SW 1271 (cell line): ENCODE measurements at regions not wholly inside any gene's neighbourhood (a gene's known extent, or its start where the extent isn't known, plus 50 kb on each side); places are given as distances from the start of the nearest gene placed in this dataset.

Experiments
- DNase-seq, 2 experiments: peaks; one replicate each; lab custom pipeline; 2025; lab: John Stamatoyannopoulos, UW

DNA sequence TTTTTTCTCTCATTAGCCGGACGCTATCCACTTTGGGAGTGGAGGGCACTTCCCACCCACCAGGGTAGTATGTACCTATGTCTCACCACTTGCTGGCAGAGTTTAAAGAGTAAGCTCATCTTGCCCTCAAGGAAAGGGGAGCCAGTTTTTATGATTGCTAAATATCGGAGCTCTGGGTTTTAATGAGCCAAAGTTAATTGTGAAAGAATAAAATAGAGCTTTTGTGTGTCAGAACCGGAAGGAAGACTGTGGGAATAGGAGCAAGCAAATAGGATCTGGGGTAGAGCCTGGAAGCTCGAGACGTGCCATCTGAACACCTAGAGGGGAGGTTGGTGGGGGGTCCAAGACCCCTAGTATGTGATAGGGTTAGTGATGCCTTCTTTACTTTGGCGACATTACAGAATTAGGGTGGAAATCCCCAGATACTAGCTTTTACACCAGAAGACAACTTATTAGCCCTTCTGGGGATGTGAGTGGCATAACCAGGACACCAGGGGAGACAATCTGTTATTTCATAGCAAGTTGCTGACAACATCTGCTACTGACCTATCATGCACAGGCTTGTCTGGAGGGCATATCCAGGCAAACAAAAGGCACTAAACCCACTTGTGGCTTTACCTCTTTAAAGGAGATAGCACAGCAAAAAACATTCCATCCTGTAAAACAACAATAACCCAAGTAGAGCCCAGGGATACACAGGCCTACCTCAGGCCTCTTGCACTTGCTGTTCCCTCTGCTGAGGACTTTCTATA lies 333.8 kb downstream of the ZNF621 start:
- no peak for DNase-seq

- DNase-seq = no peak
Measured at GRCh38 chr3:40862946-40863345, 336.4 kb upstream of the CTNNB1 start.

DNA sequence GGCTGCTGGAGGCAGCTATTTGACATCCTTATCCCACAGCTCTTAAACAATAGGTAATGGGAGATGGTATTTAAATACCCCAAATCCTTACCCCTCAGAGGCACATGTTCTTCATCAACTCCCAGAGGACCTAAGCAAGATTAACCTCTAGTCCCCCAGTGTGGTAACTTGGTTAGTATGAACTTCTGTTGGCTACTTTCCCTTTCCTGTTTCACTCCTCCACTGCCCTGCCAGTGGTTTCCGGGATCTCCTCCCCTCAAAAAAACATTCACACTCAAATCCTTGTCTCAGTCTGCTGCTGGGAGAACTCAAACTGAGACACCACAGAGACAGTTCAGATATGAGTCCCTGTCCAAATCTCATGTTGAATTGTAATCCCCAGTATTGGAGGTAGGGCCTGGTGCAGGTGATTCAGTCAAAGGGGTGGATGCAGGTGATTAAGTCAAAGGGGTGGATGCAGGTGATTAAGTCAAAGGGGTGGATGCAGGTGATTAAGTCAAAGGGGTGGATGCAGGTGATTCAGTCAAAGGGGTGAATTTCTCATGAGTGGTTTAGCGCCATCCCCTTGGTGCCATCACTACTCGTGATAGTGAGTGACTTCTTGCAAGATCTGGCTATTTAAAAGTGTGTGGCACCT lies 335.0 kb upstream of the CTNNB1 start:
- no peak for DNase-seq

DNA sequence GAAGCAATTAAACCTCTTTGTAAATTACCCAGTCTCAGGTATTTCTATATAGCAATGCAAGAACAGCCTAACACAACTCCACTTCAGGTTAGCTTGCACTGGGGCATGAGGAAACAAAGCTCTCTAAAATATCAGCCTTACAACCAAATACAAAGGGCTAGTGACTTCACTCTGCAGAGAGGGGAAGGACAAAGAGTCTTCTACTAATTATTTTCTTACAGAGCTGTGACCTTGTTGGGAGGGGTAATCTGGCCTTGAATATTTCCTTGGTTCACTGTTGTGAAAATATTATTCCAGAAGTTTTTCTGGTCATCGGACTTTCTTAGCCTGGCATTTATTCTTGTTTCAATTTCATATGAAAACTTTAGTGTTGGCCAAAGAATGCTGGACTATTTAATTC lies 334.4 kb upstream of the CTNNB1 start:
- DNase-seq = no peak

- DNase-seq = no peak
Measured at GRCh38 chr3:40867797-40868196, 331.5 kb upstream of the CTNNB1 start.

DNA sequence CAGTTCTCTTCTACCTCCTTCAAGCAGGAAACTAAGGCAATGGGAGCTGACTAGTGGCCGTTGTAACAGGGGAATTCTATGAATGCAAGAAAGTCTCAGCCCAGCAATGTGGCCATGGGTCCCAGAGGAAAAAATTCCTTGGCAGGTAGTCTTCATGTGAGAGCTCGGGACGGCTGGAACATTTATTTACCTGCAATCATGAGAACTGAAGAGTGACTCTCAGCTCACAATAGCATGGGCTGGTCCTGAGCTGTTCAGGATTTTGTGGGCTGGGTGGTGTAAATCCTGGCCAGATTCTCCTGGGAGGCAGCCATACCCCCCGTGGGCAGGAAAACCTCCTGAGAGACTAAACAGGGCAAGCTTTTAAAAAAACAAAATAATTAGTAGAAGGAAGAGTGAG lies 330.3 kb upstream of the CTNNB1 start:
- no peak for DNase-seq

DNA sequence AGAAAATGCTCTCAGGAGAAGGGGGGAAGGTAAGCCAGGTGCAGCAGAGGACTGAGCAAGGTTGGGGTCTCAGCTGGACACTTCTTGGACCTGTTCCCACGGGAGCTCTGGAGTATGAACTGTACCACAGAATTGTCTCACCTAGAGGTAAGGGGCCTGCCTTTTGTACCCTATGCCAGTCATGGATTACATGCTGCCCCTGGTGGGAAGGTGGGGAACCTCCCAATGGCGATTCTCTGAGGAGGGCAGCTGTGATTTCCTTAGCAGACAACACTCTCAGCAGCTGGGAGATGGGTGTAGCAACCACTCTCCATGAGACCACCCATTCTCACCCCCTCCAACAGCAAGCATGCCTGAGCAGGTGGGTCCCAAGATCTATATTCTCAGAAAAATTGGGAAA lies 329.4 kb upstream of the CTNNB1 start:
- no peak for DNase-seq

DNA sequence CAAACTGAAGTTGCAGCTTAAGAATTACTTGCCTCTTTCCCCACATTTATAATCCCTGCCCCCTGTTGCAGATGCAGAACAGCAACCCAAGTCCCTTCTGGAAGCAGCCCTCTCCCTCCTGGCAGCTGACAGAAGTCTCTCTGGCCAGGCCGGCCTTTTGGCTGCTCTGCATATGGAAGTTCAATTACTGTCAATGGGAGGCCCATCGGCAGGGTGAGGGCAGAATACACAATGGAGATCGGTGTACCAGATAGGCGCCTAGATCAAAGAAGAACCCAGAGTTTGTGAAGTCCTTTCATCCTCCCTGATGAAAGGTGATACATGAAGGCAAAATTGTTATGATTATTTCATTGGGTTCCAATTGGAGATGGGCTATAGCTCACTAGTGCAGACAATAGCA lies 327.9 kb upstream of the CTNNB1 start:
- no peak for DNase-seq

GRCh38 chr3:40872258-40872920 lies 326.9 kb upstream of the CTNNB1 start:
- no peak for DNase-seq

- DNase-seq = no peak
Measured at GRCh38 chr3:40873476-40873875, 325.8 kb upstream of the CTNNB1 start.

DNA sequence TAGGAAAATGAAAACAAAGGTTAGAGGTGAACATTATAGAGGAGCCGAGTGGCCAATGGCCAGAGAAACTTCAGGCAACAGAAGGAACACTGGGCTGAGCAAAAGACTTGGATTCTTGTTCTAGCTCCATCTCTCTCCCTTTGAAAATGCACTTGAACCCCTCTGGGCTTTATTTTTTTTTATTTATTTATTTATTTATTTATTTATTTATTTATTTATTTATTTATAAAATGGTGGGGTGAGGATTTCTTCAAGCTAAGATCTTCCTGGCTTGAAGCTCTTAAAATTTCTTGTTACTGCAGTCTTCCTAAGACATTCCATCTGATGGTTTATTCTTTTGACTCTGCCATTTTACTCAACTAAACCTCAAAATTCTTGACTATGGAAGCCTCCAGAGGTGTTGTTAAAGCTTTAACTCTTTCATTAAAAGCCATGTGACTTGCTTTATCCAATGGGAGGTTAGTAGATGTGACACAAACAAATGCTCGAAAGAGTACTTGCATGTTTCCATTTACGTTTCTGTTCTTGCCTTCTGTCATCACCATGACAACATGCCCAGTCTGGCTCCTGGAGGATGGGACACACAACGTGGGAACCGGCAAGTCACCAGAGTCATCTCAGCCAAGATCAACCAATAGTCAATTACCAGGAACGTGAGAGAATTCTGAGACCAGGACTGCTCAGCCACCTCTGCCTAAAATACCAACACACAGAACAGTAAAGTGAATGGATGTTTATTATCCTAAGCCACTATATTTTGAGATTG lies 325.2 kb upstream of the CTNNB1 start:
- no peak for DNase-seq

- DNase-seq = no peak
Measured at GRCh38 chr3:40875581-40875980, 323.7 kb upstream of the CTNNB1 start.

DNA sequence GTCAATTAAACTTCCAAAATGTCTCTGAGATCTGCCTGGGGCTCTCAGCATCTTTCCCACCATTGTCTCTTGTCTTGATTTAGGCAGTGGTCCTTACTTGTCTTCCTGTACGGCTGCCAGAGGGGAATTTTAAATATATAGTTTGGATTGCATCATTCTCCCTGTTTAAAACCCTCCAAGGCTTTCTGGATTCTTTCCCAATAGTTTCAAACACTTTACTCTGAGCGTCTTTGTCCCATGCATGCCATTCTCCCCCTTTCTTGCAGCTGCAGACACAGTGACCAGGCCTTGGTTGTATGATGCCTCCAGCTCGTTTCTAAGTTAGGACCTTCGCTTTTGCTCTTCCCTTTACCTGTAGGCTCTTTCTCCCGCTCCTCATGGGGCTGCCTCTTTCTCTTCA lies 323.3 kb upstream of the CTNNB1 start:
- no peak for DNase-seq

- DNase-seq = no peak
Measured at GRCh38 chr3:40876496-40876895, 322.8 kb upstream of the CTNNB1 start.

DNA sequence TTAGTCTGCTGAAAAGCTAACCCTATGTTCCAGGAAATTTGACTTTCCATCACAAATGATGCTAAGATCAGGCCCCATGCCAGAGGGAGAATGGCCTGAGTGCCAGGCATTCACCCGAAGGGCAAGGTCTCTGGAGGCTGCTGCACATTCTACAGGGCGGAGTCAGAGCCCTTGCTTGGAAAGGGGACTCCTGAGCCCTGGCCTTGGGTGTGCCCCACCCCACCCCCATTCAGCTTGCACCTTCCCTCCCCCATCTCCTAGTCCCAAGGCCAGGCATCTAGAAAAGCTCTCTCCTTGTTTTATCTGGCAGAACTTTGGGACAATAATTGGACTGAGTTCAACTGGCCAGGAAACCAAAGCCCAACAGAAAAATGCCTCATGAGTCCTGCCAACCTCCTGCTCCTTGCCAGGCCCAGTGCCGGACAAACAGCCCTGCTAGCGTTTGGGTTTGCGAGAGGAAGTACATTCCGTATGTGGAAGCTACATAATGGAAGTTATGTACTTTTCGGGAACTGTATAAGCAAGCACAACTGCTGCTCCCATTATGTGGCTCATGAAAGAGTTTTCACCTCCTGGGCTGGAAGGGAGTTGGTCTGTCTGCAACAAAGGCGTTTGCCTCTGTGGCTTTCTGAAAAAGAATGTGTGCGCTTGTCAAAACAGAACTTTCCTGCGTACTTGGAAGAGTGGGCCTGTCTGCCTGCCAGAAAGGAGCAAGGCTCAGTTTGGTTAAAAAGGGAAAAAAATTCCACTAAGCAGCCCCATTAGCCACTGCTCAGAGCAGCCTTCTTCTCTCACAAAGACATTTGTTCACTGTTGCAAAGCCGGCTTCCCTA lies 321.5 kb upstream of the CTNNB1 start:
- no peak for DNase-seq

DNA sequence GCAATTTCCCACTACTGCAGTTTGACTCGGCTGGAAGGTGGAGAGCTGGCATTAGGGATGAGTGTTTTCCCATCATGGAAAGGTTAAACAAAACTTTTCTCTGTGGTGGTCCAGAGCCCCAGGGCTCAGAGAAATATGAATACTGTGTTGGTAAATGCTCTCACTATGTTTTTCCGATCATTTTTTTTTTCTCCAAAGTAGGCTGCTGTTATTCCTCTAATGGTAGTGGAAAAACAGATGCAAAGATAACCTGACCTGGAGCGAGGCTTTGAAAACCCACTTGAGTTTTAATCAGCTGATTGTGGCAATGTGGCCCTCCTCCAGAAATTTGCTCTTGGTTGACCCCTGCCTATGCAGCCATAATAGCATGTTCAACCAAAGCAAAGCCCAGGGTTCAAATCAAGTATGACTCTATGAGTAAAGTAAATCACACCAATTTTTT lies 320.8 kb upstream of the CTNNB1 start:
- no peak for DNase-seq

- DNase-seq = no peak
Measured at GRCh38 chr3:40885430-40885829, 313.9 kb upstream of the CTNNB1 start.

- no peak for DNase-seq
Measured at GRCh38 chr3:40886660-40887425, 312.5 kb upstream of the CTNNB1 start.

- no peak for DNase-seq
Measured at GRCh38 chr3:40891186-40891585, 308.1 kb upstream of the CTNNB1 start.

DNA sequence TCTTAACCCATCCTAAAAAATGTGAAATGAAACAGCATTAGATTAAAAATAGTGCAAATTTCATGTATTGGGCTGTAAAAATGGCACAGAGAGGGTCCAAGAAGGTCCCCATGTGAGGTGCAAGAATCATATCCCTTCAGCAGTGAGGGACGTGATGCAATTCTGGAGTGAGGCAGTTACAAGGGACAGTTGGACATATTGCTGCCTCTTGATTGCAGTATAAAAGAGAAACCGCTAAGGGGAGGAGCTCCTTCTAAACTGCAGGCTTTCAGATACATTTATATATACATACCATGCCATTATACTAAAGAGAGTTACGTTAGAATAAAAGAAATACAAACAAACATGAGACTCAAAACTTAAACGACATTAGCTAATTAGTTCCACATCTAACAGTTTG lies 304.2 kb upstream of the CTNNB1 start:
- DNase-seq = no peak

- no peak for DNase-seq
Measured at GRCh38 chr3:40899286-40899712, 300.0 kb upstream of the CTNNB1 start.
